WTC11 (cell line): ENCODE measurements at regions not wholly inside any gene's neighbourhood (a gene's known extent, or its start where the extent isn't known, plus 50 kb on each side); places are given as distances from the start of the nearest gene placed in this dataset.

Experiments
- ZNF121 ChIP-seq: sonication (generic); formaldehyde crosslinking; IDR thresholded peaks from 2 replicates; pipeline ENCODE4 v1.8.0; 2023; ENCODE audit warnings: missing genetic modification reagents
- ZNF263 ChIP-seq: sonication (generic); formaldehyde crosslinking; IDR thresholded peaks from 2 replicates; pipeline ENCODE4 v1.8.1; 2022; ENCODE audit warnings: low read depth, mild to moderate bottlenecking, moderate library complexity, missing genetic modification reagents
- TF ChIP-seq, protein P1 (sequence below): fragments of 200-600 bp; IDR thresholded peaks from 2 replicates; pipeline ENCODE4 v1.8.0; 2022; ENCODE audit warnings: antibody characterized with exemption
- TF ChIP-seq, protein P2 (sequence below): sonication (generic); formaldehyde crosslinking; IDR thresholded peaks from 2 replicates; pipeline ENCODE4 v1.8.1; 2022; ENCODE audit warnings: low read depth, missing genetic modification reagents, borderline replicate concordance
- TF ChIP-seq, protein P3 (sequence below): sonication (generic); formaldehyde crosslinking; IDR thresholded peaks from 2 replicates; pipeline ENCODE4 v1.8.0; 2022; ENCODE audit warnings: mild to moderate bottlenecking, missing genetic modification reagents

DNA sequence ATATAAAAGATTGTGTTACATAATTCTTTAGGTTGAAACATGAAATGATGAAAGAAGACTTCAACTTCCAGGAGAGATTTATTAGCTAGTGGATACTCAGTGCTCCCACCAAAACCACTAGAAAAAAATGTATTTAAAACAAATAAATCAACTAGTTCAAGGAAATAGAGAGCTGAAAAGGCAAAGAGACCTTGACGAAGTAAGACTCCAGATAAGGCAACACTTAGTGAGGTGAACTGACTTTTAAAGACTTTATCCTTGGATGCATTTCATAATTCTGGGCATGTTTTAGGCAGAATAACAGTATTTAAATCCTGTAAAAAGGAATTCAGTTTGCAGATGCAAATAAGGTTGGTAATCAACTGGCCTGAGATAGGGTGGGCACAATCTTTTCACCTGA, 1150.7 kb downstream of the FSCB start:
- TF ChIP-seq, protein P1, sequence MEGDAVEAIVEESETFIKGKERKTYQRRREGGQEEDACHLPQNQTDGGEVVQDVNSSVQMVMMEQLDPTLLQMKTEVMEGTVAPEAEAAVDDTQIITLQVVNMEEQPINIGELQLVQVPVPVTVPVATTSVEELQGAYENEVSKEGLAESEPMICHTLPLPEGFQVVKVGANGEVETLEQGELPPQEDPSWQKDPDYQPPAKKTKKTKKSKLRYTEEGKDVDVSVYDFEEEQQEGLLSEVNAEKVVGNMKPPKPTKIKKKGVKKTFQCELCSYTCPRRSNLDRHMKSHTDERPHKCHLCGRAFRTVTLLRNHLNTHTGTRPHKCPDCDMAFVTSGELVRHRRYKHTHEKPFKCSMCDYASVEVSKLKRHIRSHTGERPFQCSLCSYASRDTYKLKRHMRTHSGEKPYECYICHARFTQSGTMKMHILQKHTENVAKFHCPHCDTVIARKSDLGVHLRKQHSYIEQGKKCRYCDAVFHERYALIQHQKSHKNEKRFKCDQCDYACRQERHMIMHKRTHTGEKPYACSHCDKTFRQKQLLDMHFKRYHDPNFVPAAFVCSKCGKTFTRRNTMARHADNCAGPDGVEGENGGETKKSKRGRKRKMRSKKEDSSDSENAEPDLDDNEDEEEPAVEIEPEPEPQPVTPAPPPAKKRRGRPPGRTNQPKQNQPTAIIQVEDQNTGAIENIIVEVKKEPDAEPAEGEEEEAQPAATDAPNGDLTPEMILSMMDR: no peak
- TF ChIP-seq ZNF263: no peak
- TF ChIP-seq ZNF121: no peak
- TF ChIP-seq, protein P2, sequence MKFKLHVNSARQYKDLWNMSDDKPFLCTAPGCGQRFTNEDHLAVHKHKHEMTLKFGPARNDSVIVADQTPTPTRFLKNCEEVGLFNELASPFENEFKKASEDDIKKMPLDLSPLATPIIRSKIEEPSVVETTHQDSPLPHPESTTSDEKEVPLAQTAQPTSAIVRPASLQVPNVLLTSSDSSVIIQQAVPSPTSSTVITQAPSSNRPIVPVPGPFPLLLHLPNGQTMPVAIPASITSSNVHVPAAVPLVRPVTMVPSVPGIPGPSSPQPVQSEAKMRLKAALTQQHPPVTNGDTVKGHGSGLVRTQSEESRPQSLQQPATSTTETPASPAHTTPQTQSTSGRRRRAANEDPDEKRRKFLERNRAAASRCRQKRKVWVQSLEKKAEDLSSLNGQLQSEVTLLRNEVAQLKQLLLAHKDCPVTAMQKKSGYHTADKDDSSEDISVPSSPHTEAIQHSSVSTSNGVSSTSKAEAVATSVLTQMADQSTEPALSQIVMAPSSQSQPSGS (CRISPR knock-in tag): no peak
- TF ChIP-seq, protein P3, sequence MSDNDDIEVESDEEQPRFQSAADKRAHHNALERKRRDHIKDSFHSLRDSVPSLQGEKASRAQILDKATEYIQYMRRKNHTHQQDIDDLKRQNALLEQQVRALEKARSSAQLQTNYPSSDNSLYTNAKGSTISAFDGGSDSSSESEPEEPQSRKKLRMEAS: no peak
